DND-41 (cell line): ENCODE measurements at regions not wholly inside any gene's neighbourhood (a gene's known extent, or its start where the extent isn't known, plus 50 kb on each side); places are given as distances from the start of the nearest gene placed in this dataset.

Experiments
- CTCF ChIP-seq: IDR thresholded peaks from 2 replicates; pipeline ENCODE4 v1.5.1; 2012; ENCODE audit warnings: borderline replicate concordance, low read length, moderate library complexity, mild to moderate bottlenecking; ENCODE audit not compliant: poor library complexity, severe bottlenecking; ENCODE audit errors: extremely low read depth
- EZH2 ChIP-seq: IDR thresholded peaks from 3 replicates; pipeline ENCODE4 v1.6.1; 2012; ENCODE audit warnings: borderline replicate concordance, low read depth, mild to moderate bottlenecking, moderate library complexity, low read length, inconsistent platforms; ENCODE audit not compliant: severe bottlenecking

GRCh38 chr2:220583725-220584124 is 956.3 kb downstream of the SLC4A3 start:
- no peak for TF ChIP-seq CTCF
- no peak for TF ChIP-seq EZH2
